ENCODE measurements at regions not wholly inside any gene's neighbourhood (a gene's known extent, or its start where the extent isn't known, plus 50 kb on each side); places are given as distances from the start of the nearest gene placed in this dataset.

DNA sequence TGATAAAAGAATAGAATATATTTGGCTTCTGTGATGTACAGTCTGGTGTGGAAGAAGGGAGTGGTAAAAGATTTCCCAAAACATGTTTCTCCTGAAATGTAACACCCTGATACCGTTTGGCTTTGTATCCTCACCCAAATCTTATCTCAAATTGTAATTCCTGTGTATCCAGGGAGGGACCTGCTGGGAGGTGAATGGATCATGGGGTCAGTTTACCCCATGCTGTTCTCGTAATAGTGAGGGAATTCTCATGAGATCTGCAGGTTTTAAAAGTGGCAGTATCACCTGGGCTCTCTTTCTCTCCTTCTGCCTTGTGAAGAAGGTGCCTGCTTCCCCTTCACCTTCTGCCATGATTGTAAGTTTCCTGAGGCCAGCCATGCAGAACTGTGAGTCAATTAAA is 1070.8 kb downstream of the IGSF11 start:
- no peaks in the 10 kb centered on the region for H3K27me3 Mint-ChIP-seq
- no peaks in the 10 kb centered on the region for H3K4me1 Mint-ChIP-seq (ENCODE audit: low read depth)
- H3K9me3 Mint-ChIP-seq, result no peaks in the 10 kb centered on the region
- intact Hi-C loops (cut with micrococcal nuclease), result no loop called here
- no peak overlapping the region for H3K4me3 Mint-ChIP-seq
- H3K27ac Mint-ChIP-seq, result no peak overlapping the region
- H3K36me3 Mint-ChIP-seq (ENCODE audit: low read depth), result no peaks in the 10 kb centered on the region

DNA sequence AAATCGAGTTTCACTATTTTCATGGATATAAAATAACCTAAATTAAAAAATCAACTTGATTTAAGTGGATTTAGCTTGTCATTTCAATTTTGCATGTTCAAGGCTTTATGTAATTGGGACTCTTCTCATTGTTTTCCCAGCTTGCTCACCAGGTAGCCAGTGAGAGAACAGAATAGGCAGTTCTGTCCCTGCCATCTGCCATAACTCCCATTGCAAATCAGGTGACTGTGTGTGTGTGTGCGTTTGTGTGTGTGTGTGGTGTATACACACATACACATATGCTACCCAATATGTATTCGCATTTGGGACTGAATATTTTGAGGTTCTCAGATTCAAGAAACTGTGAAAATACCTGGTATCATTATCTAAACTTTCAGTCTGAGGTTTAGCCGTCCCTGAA is 1069.8 kb downstream of the IGSF11 start:
- Mint-ChIP-seq H3K27me3 (no peaks in the 10 kb centered on the region), H3K9me3 (no peaks in the 10 kb centered on the region), H3K27ac (no peak overlapping the region), H3K36me3 (ENCODE audit: low read depth) (no peaks in the 10 kb centered on the region), H3K4me1 (ENCODE audit: low read depth) (no peaks in the 10 kb centered on the region), H3K4me3 (no peak overlapping the region)
- intact Hi-C loops (cut with micrococcal nuclease), result no loop called here

- no peaks in the 10 kb centered on the region for H3K36me3 Mint-ChIP-seq (ENCODE audit: low read depth)
- no peak overlapping the region for H3K27ac Mint-ChIP-seq
- no peaks in the 10 kb centered on the region for H3K4me1 Mint-ChIP-seq (ENCODE audit: low read depth)
- H3K4me3 Mint-ChIP-seq, result no peak overlapping the region
- H3K27me3 Mint-ChIP-seq, result no peaks in the 10 kb centered on the region
- no peaks in the 10 kb centered on the region for H3K9me3 Mint-ChIP-seq
- intact Hi-C loops (cut with micrococcal nuclease), result no loop called here
Measured at GRCh38 chr3:117977504-117978228, 1057.0 kb downstream of the IGSF11 start.

DNA sequence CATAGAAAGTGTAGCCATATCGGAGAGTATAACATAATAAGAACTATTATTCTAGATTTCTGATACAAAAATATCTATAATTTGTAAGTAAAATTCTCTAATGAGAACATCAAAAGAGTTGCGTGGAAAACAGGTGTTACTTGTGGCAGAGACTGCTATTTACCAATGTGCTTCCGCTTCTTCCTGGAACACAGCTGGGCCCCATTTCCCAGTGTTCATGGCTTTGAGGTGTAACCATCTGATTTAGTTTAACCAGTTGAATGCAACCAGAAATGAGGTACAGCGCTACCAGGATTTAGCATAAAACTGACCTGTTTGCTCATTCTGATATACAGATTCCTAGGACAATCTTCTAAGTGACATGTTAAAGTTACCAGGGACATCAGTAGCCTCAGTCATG is 1055.2 kb downstream of the IGSF11 start:
- intact Hi-C loops (cut with micrococcal nuclease), result no loop called here
- Mint-ChIP-seq H3K9me3 (no peaks in the 10 kb centered on the region), H3K27ac (no peak overlapping the region), H3K27me3 (no peaks in the 10 kb centered on the region), H3K4me3 (no peak overlapping the region), H3K4me1 (ENCODE audit: low read depth) (no peaks in the 10 kb centered on the region), H3K36me3 (ENCODE audit: low read depth) (no peaks in the 10 kb centered on the region)

DNA sequence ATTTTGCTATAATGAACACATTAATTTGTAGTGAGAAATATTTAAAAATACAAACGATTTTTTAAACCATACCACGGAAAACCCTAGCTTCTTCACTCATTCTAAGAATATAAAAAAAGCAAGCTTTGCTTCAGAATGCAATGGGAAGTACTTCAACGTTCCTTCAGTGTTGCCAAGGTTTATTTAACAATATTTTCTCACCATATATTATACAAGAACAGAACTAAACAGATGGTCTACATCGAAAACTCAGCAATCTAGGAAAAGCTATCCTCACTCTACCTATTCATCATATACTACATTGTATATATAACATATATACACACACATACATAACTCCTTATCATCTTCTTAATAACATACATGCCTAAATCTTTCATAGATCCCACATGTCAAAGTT is 1047.4 kb downstream of the IGSF11 start:
- Mint-ChIP-seq H3K36me3 (ENCODE audit: low read depth) (no peaks in the 10 kb centered on the region), H3K27me3 (no peaks in the 10 kb centered on the region), H3K9me3 (no peaks in the 10 kb centered on the region), H3K4me1 (ENCODE audit: low read depth) (peaks cover 11% of the 10 kb centered on the region), H3K4me3 (no peak overlapping the region), H3K27ac (no peak overlapping the region)
- intact Hi-C loops (cut with micrococcal nuclease), result no loop called here

GRCh38 chr3:117989982-117990381 is 1044.7 kb downstream of the IGSF11 start:
- intact Hi-C loops (cut with micrococcal nuclease), result loop anchor here (10.0 kb wide), 1 partner anchor 975 kb away; no protein-coding TSS in a partner anchor

DNA sequence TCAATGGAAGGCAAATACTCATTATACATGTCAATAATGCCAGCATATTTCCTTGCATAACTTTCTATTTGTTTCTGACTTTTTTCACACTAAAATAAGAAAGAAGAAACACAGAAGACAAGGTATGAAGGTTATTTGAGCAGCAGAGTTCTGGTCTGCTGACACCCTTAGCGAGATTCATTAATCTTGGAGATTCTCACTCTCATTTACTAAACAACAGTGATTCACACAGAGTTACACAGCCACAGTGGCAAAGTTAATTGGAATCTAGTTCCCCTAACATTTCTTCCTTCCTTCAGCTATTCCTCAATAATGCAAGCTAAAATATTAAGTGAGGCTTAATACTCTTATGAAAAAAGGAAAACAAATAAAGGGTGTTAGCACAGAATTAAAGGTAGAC is 1044.0 kb downstream of the IGSF11 start:
- H3K36me3 Mint-ChIP-seq (ENCODE audit: low read depth), result no peaks in the 10 kb centered on the region
- intact Hi-C loops (cut with micrococcal nuclease), result loop anchor here (10.0 kb wide), 1 partner anchor 976 kb away; no protein-coding TSS in a partner anchor
- H3K27ac Mint-ChIP-seq, result no peak overlapping the region
- H3K4me1 Mint-ChIP-seq (ENCODE audit: low read depth), result peaks cover 11% of the 10 kb centered on the region
- no peaks in the 10 kb centered on the region for H3K9me3 Mint-ChIP-seq
- peaks cover 8% of the 10 kb centered on the region for H3K27me3 Mint-ChIP-seq
- H3K4me3 Mint-ChIP-seq, result no peak overlapping the region

More at GRCh38 chr3:117989982-117990381, 1044.7 kb downstream of the IGSF11 start:
- H3K36me3 Mint-ChIP-seq (ENCODE audit: low read depth), result no peaks in the 10 kb centered on the region
- peaks cover 11% of the 10 kb centered on the region for H3K4me1 Mint-ChIP-seq (ENCODE audit: low read depth)
- peaks cover 4% of the 10 kb centered on the region for H3K27me3 Mint-ChIP-seq
- H3K27ac Mint-ChIP-seq, result no peak overlapping the region
- no peak overlapping the region for H3K4me3 Mint-ChIP-seq
- H3K9me3 Mint-ChIP-seq, result no peaks in the 10 kb centered on the region

DNA sequence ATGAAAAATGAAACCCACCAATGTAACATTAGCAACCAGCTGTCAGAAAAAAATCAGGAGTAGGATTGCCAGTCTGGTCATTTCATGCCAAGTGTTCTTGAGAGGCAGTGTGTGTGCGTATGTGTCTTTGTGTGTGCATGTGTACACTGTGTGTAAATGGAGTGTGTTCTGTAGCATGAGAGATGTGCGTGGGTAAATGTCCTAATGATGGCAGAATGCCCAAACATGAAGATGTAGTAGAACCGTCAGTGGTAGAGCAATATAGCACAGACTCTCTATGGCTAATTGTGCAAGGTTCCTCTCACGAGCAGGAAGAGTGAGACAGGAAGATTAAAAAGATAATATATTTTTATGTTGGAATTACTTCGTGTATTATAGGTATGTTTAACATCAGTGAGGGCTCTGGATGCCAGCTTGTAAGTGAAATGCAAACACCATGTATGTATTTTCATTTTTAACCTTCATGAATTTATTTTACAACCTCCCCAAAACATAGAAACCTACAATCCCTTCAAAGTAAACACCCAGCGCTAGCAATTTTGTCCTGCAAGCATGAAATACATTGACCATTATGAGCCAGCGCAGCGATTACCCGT is 1038.7 kb downstream of the IGSF11 start:
- Mint-ChIP-seq H3K27me3 (peaks cover 12% of the 10 kb centered on the region), H3K36me3 (ENCODE audit: low read depth) (no peaks in the 10 kb centered on the region), H3K27ac (no peak overlapping the region), H3K4me3 (no peak overlapping the region), H3K4me1 (ENCODE audit: low read depth) (no peaks in the 10 kb centered on the region), H3K9me3 (no peaks in the 10 kb centered on the region)
- intact Hi-C loops (cut with micrococcal nuclease), result loop anchor here (5.0 to 10.0 kb wide), 2 partner anchors 981 to 1224 kb away; no protein-coding TSS in a partner anchor

- no peaks in the 10 kb centered on the region for H3K36me3 Mint-ChIP-seq (ENCODE audit: low read depth)
- no peaks in the 10 kb centered on the region for H3K9me3 Mint-ChIP-seq
- H3K27ac Mint-ChIP-seq, result no peak overlapping the region
- peaks cover 12% of the 10 kb centered on the region for H3K27me3 Mint-ChIP-seq
- no peaks in the 10 kb centered on the region for H3K4me1 Mint-ChIP-seq (ENCODE audit: low read depth)
- intact Hi-C loops (cut with micrococcal nuclease), result loop anchor here (5.0 to 10.0 kb wide), 2 partner anchors 983 to 1225 kb away; no protein-coding TSS in a partner anchor
- no peak overlapping the region for H3K4me3 Mint-ChIP-seq
Measured at GRCh38 chr3:117997201-117998049, 1037.2 kb downstream of the IGSF11 start.

GRCh38 chr3:117998071-117998470 is 1036.6 kb downstream of the IGSF11 start:
- Mint-ChIP-seq H3K4me3 (no peak overlapping the region), H3K36me3 (ENCODE audit: low read depth) (no peaks in the 10 kb centered on the region), H3K27ac (no peak overlapping the region), H3K9me3 (no peaks in the 10 kb centered on the region), H3K27me3 (peaks cover 12% of the 10 kb centered on the region), H3K4me1 (ENCODE audit: low read depth) (no peaks in the 10 kb centered on the region)
- intact Hi-C loops (cut with micrococcal nuclease), result loop anchor here (5.0 to 10.0 kb wide), 2 partner anchors 983 to 1226 kb away; no protein-coding TSS in a partner anchor

DNA sequence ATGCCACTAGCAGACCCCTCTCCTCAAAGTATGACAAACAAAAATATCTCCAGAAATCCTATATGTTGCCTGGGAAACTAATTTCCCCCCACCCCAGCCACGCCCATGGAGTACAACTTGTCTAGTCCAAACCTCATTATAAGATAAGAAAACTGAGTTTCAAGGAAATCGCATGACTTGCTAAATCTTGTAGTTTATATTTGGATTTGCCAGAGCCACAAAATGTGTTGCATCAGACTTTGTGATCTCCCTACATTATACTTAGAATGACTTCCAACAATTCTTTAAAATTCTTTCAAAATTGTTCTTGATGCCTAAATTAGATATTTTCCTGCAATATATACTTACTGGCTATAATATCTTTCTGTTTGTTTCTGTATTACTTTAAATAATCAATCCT is 1034.4 kb downstream of the IGSF11 start:
- intact Hi-C loops (cut with micrococcal nuclease), result no loop called here
- Mint-ChIP-seq H3K36me3 (ENCODE audit: low read depth) (no peaks in the 10 kb centered on the region), H3K27ac (no peak overlapping the region), H3K27me3 (peaks cover 6% of the 10 kb centered on the region), H3K4me1 (ENCODE audit: low read depth) (no peaks in the 10 kb centered on the region), H3K4me3 (no peak overlapping the region), H3K9me3 (no peaks in the 10 kb centered on the region)

GRCh38 chr3:118001380-118001779 is 1033.3 kb downstream of the IGSF11 start:
- intact Hi-C loops (cut with micrococcal nuclease), result no loop called here

DNA sequence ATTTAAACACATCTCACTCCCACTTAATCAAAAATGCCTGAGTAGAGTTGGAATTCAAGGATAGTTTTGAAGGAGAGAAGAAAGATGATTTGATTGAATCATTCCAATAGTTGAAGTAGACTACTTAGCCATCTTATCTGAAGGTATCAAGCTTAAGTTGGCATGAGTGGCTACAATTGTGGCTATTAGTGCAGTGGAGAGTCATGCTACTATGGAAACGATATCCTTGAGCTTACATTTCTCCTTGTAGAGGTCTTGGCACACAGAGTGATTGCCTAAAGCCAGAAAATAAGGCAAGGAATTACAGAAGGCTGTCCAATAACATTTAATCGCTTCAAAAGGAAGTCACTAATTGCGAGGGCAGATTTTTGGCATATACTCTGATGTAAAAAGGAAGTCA is 1022.7 kb downstream of the IGSF11 start:
- intact Hi-C loops (cut with micrococcal nuclease), result no loop called here
- H3K9me3 Mint-ChIP-seq, result peaks cover 9% of the 10 kb centered on the region
- H3K4me3 Mint-ChIP-seq, result no peak overlapping the region
- no peaks in the 10 kb centered on the region for H3K27me3 Mint-ChIP-seq
- H3K4me1 Mint-ChIP-seq (ENCODE audit: low read depth), result no peaks in the 10 kb centered on the region
- H3K36me3 Mint-ChIP-seq (ENCODE audit: low read depth), result no peaks in the 10 kb centered on the region
- no peak overlapping the region for H3K27ac Mint-ChIP-seq

More at GRCh38 chr3:118001380-118001779, 1033.3 kb downstream of the IGSF11 start:
- no peak overlapping the region for H3K27ac Mint-ChIP-seq
- no peaks in the 10 kb centered on the region for H3K9me3 Mint-ChIP-seq
- H3K36me3 Mint-ChIP-seq (ENCODE audit: low read depth), result no peaks in the 10 kb centered on the region
- H3K27me3 Mint-ChIP-seq, result peaks cover 4% of the 10 kb centered on the region
- no peaks in the 10 kb centered on the region for H3K4me1 Mint-ChIP-seq (ENCODE audit: low read depth)
- no peak overlapping the region for H3K4me3 Mint-ChIP-seq

- H3K4me3 Mint-ChIP-seq, result no peak overlapping the region
- H3K27ac Mint-ChIP-seq, result no peak overlapping the region
- no peaks in the 10 kb centered on the region for H3K36me3 Mint-ChIP-seq (ENCODE audit: low read depth)
- H3K4me1 Mint-ChIP-seq (ENCODE audit: low read depth), result no peaks in the 10 kb centered on the region
- H3K27me3 Mint-ChIP-seq, result no peaks in the 10 kb centered on the region
- peaks cover 61% of the 10 kb centered on the region for H3K9me3 Mint-ChIP-seq
- intact Hi-C loops (cut with micrococcal nuclease), result no loop called here
Measured at GRCh38 chr3:118029049-118029448, 1005.6 kb downstream of the IGSF11 start.
